Liver (tissue), 3 donors: ENCODE measurements at regions not wholly inside any gene's neighbourhood (a gene's known extent, or its start where the extent isn't known, plus 50 kb on each side); places are given as distances from the start of the nearest gene placed in this dataset.

Experiments
- CTCF ChIP-seq: fragments of 150-350 bp; IDR thresholded peaks from 2 replicates; pipeline ENCODE4 v1.5.1; 2017; ENCODE audit warnings: improper control_type of control experiment, low read depth, low read length; ENCODE audit not compliant: missing input control
- HNF4A ChIP-seq, 2 donors: conservative IDR thresholded peaks; 2 replicates each; pipeline ENCODE4 v1.6.1; 2016; ENCODE audit warnings: antibody characterized with exemption in 2 of 2, mild to moderate bottlenecking in 2 of 2
- REST ChIP-seq: IDR thresholded peaks from 2 replicates; pipeline ENCODE4 v1.6.1; 2016; ENCODE audit warnings: antibody characterized with exemption, mild to moderate bottlenecking
- RXRA ChIP-seq, 2 donors: IDR thresholded peaks; 2 replicates each; pipeline ENCODE4 v1.6.1; 2017 to 2018; ENCODE audit warnings: antibody characterized with exemption in 2 of 2, mild to moderate bottlenecking in 1 of 2
- donor health status: healthy.
- donor health status: healthy.

- no peak for TF ChIP-seq REST
- TF ChIP-seq CTCF: no peak
- no peak for TF ChIP-seq HNF4A (conservative IDR thresholded peaks at IDR 0.05)
- no peak for TF ChIP-seq RXRA (IDR thresholded peaks at IDR 0.05)
These were observed 121.2 kb upstream of the IRX2 start for GRCh38 chr5:2872676-2873075.
